H1 (cell line): ENCODE measurements at regions not wholly inside any gene's neighbourhood (a gene's known extent, or its start where the extent isn't known, plus 50 kb on each side); places are given as distances from the start of the nearest gene placed in this dataset.

Experiments
- EP300 ChIP-seq, 2 experiments: IDR thresholded peaks; 1 replicate in 1 of 2; 2 replicates in 1 of 2; pipeline ENCODE4 v1.6.1; 2011 to 2012; ENCODE audit warnings: low read depth in 2 of 2, low read length in 2 of 2, mild to moderate bottlenecking in 2 of 2, borderline replicate concordance in 1 of 2, inconsistent platforms in 1 of 2, moderate library complexity in 1 of 2
- HDAC6 ChIP-seq: IDR thresholded peaks from one replicate; pipeline ENCODE4 v1.7.1; 2012; ENCODE audit warnings: low read depth, mild to moderate bottlenecking, inconsistent platforms, low read length, moderate library complexity
- SAP30 ChIP-seq: fragments of 300-600 bp; sonication (generic); IDR thresholded peaks from 2 replicates; pipeline ENCODE4 v1.7.1; 2012; ENCODE audit warnings: low read length, moderate library complexity, mild to moderate bottlenecking, inconsistent platforms; ENCODE audit not compliant: insufficient read depth, insufficient replicate concordance
- TF ChIP-seq, protein P1 (sequence below): IDR thresholded peaks from 2 replicates; pipeline ENCODE4 v1.6.1; 2011; ENCODE audit warnings: low read length, improper control_type of control experiment

DNA sequence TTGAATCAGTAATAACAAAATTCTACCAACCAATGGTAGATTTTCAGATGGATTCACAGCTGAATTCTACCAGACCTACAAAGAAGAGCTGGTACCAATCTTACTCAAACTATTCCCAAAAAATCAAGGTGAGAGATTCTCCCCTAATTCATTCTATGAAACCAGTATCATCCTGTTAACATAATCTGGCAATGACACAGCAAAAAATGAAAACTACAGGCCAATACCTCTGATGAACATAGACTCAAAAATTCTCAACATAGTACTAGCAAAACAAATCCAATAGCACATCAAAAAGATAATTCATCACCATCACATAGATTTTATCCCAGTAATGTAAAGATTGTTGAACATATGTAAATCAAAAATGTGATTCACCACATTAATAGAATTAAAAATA, 234.4 kb upstream of the KIF2B start (continued):
- TF ChIP-seq SAP30 = no peak
- no peak for TF ChIP-seq HDAC6
- TF ChIP-seq EP300 (IDR thresholded peaks at IDR 0.05; ENCODE audit: borderline replicate concordance in 1 of 2, low read depth in 2 of 2, low read length in 2 of 2) = no peak
- TF ChIP-seq, protein P1, sequence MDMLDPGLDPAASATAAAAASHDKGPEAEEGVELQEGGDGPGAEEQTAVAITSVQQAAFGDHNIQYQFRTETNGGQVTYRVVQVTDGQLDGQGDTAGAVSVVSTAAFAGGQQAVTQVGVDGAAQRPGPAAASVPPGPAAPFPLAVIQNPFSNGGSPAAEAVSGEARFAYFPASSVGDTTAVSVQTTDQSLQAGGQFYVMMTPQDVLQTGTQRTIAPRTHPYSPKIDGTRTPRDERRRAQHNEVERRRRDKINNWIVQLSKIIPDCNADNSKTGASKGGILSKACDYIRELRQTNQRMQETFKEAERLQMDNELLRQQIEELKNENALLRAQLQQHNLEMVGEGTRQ = no peak
